ENCODE measurements at regions not wholly inside any gene's neighbourhood (a gene's known extent, or its start where the extent isn't known, plus 50 kb on each side); places are given as distances from the start of the nearest gene placed in this dataset.

- ChIA-PET CTCF (no interaction called here), POLR2A (no interaction called here)
- TF ChIP-seq, protein P1, sequence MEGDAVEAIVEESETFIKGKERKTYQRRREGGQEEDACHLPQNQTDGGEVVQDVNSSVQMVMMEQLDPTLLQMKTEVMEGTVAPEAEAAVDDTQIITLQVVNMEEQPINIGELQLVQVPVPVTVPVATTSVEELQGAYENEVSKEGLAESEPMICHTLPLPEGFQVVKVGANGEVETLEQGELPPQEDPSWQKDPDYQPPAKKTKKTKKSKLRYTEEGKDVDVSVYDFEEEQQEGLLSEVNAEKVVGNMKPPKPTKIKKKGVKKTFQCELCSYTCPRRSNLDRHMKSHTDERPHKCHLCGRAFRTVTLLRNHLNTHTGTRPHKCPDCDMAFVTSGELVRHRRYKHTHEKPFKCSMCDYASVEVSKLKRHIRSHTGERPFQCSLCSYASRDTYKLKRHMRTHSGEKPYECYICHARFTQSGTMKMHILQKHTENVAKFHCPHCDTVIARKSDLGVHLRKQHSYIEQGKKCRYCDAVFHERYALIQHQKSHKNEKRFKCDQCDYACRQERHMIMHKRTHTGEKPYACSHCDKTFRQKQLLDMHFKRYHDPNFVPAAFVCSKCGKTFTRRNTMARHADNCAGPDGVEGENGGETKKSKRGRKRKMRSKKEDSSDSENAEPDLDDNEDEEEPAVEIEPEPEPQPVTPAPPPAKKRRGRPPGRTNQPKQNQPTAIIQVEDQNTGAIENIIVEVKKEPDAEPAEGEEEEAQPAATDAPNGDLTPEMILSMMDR (IDR thresholded peaks at IDR 0.05; ENCODE audit: control extremely low read depth, extremely low read depth, low read depth, missing control alignments), result no peak
- no peak for DNase-seq (ENCODE audit: extremely low spot score)
Observed at GRCh38 chr2:42868874-42869273, 76.5 kb upstream of the HAAO start.

DNA sequence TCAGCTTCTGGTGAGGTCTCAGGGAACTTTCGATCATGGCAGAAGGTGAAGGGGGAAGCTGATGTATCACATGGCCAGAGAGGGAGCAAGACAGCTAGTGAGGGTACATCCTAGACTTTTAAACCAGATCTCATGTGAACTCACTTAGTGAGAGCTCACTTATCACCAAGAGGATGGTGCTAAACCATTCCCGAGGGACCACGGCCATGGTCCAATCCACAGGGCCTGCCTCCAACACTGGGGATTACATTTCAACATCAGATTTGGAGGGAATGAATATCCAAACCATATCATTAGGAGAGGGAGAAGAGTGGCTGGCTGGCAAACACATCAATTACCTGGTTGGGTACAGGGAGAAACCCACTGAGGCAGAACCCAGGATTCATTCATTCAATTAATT, 75.7 kb upstream of the HAAO start:
- CTCF ChIA-PET, result interaction anchor here (1.3 kb wide), 1 partner anchor 11 kb away, joined by 3 read pairs; no protein-coding TSS in a partner anchor
- POLR2A ChIA-PET, result no interaction called here
- TF ChIP-seq, protein P1 (IDR thresholded peaks at IDR 0.05; ENCODE audit: control extremely low read depth, extremely low read depth, low read depth, missing control alignments), result no peak
- DNase-seq (ENCODE audit: extremely low spot score), result no peak

- ChIA-PET CTCF (interaction anchor here (1.3 kb wide), 1 partner anchor 12 kb away, joined by 3 read pairs; no protein-coding TSS in a partner anchor), POLR2A (no interaction called here)
- TF ChIP-seq, protein P1 (IDR thresholded peaks at IDR 0.05; ENCODE audit: control extremely low read depth, extremely low read depth, low read depth, missing control alignments), result no peak
- DNase-seq (ENCODE audit: extremely low spot score), result no peak
Observed at GRCh38 chr2:42867093-42868065, 75.0 kb upstream of the HAAO start.

- ChIA-PET POLR2A (no interaction called here), CTCF (interaction anchor here (0.8 kb wide), 1 partner anchor 8 kb away, joined by 3 read pairs; no protein-coding TSS in a partner anchor)
- no peak for DNase-seq (ENCODE audit: extremely low spot score)
- TF ChIP-seq, protein P1 (IDR thresholded peaks at IDR 0.05; ENCODE audit: control extremely low read depth, extremely low read depth, low read depth, missing control alignments), result no peak
Observed at GRCh38 chr2:42865884-42866881, 73.8 kb upstream of the HAAO start.

GRCh38 chr2:42864641-42865280, 72.4 kb upstream of the HAAO start:
- DNase-seq (ENCODE audit: extremely low spot score), result no peak
- POLR2A ChIA-PET, result no interaction called here
- TF ChIP-seq, protein P1 (IDR thresholded peaks at IDR 0.05; ENCODE audit: control extremely low read depth, extremely low read depth, low read depth, missing control alignments), result no peak
- CTCF ChIA-PET, result interaction anchor here (1.0 kb wide), 1 partner anchor 365 kb away, joined by 3 read pairs; no protein-coding TSS in a partner anchor

- TF ChIP-seq, protein P1 (IDR thresholded peaks at IDR 0.05; ENCODE audit: control extremely low read depth, extremely low read depth, low read depth, missing control alignments), result no peak
- POLR2A ChIA-PET, result no interaction called here
- DNase-seq (ENCODE audit: extremely low spot score), result no peak
- CTCF ChIA-PET, result no interaction called here
Observed at GRCh38 chr2:42864222-42864621, 71.8 kb upstream of the HAAO start.

All from GM10248 (cell line).